ENCODE measurements at regions not wholly inside any gene's neighbourhood (a gene's known extent, or its start where the extent isn't known, plus 50 kb on each side); places are given as distances from the start of the nearest gene placed in this dataset.

DNA sequence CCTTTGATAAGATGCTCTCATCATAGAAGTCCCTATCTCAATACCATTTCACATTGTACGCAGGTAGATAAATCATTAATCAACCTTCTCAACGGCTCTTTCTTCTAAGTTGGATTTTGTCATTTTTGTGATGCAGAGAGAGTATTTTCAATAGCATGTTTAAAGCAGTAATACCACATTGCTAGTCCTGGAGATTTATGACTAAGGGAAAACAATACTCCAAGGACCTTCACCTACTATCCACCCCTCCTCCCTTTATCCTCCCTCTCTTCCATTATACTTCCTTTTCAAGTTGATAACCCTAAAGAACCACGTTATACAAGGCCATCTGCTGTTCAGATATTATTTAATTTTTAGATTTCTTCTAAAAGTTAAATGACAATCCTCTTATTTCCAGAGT lies 65.3 kb upstream of the CHMP2B start:
- WGBS, 3 donors: 19 to 33% (median 32%) methylated on average over 3 of the region's 3 CpGs
- no peak for DNase-seq
- Histone ChIP-seq H3K27me3 (no peaks in the 10 kb centered on the region), H3K27ac (no peak overlapping the region), H3K4me3 (no peak overlapping the region), H3K36me3 (no peaks in the 10 kb centered on the region), H3K9me3 (no peaks in the 10 kb centered on the region), H3K4me1 (ENCODE audit: insufficient read depth) (no peaks in the 10 kb centered on the region)
- intact Hi-C loops (cut with DNase I): loop anchor here in 3 of 4 donors (5.0 to 10.0 kb wide), 2 partner anchors 385 to 387 kb away; no protein-coding TSS in a partner anchor
- no peak for TF ChIP-seq POLR2A (IDR thresholded peaks at IDR 0.05)
- no peak for TF ChIP-seq EP300 (IDR thresholded peaks at IDR 0.05)
- TF ChIP-seq, protein P1, sequence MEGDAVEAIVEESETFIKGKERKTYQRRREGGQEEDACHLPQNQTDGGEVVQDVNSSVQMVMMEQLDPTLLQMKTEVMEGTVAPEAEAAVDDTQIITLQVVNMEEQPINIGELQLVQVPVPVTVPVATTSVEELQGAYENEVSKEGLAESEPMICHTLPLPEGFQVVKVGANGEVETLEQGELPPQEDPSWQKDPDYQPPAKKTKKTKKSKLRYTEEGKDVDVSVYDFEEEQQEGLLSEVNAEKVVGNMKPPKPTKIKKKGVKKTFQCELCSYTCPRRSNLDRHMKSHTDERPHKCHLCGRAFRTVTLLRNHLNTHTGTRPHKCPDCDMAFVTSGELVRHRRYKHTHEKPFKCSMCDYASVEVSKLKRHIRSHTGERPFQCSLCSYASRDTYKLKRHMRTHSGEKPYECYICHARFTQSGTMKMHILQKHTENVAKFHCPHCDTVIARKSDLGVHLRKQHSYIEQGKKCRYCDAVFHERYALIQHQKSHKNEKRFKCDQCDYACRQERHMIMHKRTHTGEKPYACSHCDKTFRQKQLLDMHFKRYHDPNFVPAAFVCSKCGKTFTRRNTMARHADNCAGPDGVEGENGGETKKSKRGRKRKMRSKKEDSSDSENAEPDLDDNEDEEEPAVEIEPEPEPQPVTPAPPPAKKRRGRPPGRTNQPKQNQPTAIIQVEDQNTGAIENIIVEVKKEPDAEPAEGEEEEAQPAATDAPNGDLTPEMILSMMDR (IDR thresholded peaks at IDR 0.05): no peak

DNA sequence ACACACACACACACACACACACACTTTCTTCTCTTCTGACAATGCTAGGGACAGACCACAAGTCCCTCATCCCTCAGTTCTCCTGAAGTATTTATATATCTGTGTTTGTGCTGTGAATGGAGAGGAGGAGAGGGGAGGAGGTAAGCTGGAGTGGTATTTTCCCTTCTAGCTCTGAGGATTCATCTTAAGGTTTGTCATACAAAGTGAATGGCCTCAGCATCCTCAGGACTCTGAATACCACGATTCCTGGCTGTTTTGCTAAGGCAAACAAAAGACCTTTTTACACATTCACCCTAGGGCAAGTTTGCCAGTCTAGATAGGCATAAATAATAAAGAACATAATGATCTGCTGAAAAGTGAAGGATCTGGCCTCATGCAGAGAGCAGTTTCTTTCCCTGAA lies 65.7 kb upstream of the CHMP2B start:
- intact Hi-C loops (cut with DNase I): loop anchor here in 3 of 4 donors (5.0 to 10.0 kb wide), 2 partner anchors 384 to 387 kb away; no protein-coding TSS in a partner anchor
- WGBS, 3 donors: 21 to 35% (median 32%) methylated on average over 1 of the region's 1 CpG
- Histone ChIP-seq H3K27ac (no peak overlapping the region), H3K4me3 (no peak overlapping the region), H3K36me3 (no peaks in the 10 kb centered on the region), H3K4me1 (ENCODE audit: insufficient read depth) (no peaks in the 10 kb centered on the region), H3K9me3 (no peaks in the 10 kb centered on the region), H3K27me3 (no peaks in the 10 kb centered on the region)
- no peak for TF ChIP-seq EP300 (IDR thresholded peaks at IDR 0.05)
- TF ChIP-seq, protein P1 (IDR thresholded peaks at IDR 0.05): no peak
- TF ChIP-seq POLR2A (IDR thresholded peaks at IDR 0.05): no peak
- no peak for DNase-seq

DNA sequence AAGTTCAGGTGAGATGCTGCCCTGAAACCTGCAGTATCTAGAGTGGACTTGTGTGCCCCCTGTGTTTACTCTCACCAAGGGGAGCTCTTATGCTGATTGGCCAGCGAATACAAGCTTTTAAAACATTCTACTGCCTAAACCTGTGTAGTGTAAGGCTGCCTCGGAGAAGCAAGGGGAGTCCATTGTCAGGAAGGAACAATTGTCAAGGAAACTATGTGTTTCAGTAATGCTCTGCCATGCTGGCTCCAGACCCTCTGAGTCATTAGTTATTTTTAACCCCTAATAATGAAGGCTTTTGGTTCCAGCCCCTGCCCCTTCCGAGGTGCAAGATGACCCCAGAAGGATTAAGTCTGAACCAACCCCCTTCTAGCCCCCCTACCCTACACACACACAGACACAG lies 66.1 kb upstream of the CHMP2B start:
- H3K27ac ChIP-seq: no peak overlapping the region
- no peaks in the 10 kb centered on the region for H3K4me1 ChIP-seq (ENCODE audit: insufficient read depth)
- no peaks in the 10 kb centered on the region for H3K36me3 ChIP-seq
- H3K9me3 ChIP-seq: no peaks in the 10 kb centered on the region
- no peak overlapping the region for H3K4me3 ChIP-seq
- H3K27me3 ChIP-seq: no peaks in the 10 kb centered on the region
- TF ChIP-seq EP300 (IDR thresholded peaks at IDR 0.05) (no peak), POLR2A (IDR thresholded peaks at IDR 0.05) (no peak)
- TF ChIP-seq, protein P1 (IDR thresholded peaks at IDR 0.05): no peak
- no peak for DNase-seq
- 68 to 75% (median 74%) methylated on average over 3 of the region's 3 CpGs for WGBS, 3 donors
- intact Hi-C loops (cut with DNase I): loop anchor here in 3 of 4 donors (5.0 to 10.0 kb wide), 2 partner anchors 384 to 386 kb away; no protein-coding TSS in a partner anchor

DNA sequence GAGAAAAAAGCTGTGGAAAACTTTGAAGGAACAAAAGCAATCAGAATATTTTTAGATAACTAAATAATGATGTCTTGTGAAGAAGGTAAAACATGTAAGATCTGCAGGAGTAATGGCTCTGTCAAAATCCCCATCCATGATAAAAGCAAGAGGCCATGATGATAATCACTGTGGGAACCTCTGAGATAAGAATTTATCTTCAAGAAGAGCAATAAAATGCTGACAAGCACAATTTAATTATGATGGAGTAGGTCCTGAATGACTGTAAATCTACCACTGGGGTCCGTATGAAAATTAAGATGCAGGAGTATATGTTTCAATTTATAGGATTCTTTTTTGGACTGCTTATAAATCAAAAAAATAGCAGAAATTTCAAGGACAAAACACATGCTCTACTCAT lies 68.3 kb upstream of the CHMP2B start:
- DNase-seq: no peak
- WGBS, 3 donors: 24 to 32% (median 31%) methylated on average over 1 of the region's 1 CpG
- H3K27me3 ChIP-seq: no peaks in the 10 kb centered on the region
- H3K9me3 ChIP-seq: no peaks in the 10 kb centered on the region
- no peaks in the 10 kb centered on the region for H3K4me1 ChIP-seq (ENCODE audit: insufficient read depth)
- H3K27ac ChIP-seq: no peak overlapping the region
- no peaks in the 10 kb centered on the region for H3K36me3 ChIP-seq
- H3K4me3 ChIP-seq: no peak overlapping the region
- TF ChIP-seq EP300 (IDR thresholded peaks at IDR 0.05): no peak
- TF ChIP-seq, protein P1 (IDR thresholded peaks at IDR 0.05): no peak
- TF ChIP-seq POLR2A (IDR thresholded peaks at IDR 0.05): no peak
- intact Hi-C loops (cut with DNase I): no loop called here
